Left lung (tissue), 4 donors: ENCODE measurements at regions not wholly inside any gene's neighbourhood (a gene's known extent, or its start where the extent isn't known, plus 50 kb on each side); places are given as distances from the start of the nearest gene placed in this dataset.

Experiments used
- ATAC-seq: fragments of 200-7000 bp; cut with Tn5 transposase; one replicate; pipeline ENCODE4 v1.9.1; 2020; ENCODE audit warnings: moderate library complexity
- DNase-seq, 4 donors: peaks; one replicate each; pipeline ENCODE4 v3.0.0-alpha.2; 2013 to 2020
- H3K27ac ChIP-seq, 2 donors: fragments of 200-600 bp; sonication (generic) in 1 of 2; one replicate each; pipeline versions ENCODE4 v1.5.0 to v1.8.0; 2020 to 2021
- H3K27me3 ChIP-seq, 2 donors: fragments of 200-600 bp; sonication (generic) in 1 of 2; one replicate each; pipeline versions ENCODE4 v1.5.0 to v1.8.0; 2020 to 2021
- H3K36me3 ChIP-seq, 2 donors: fragments of 200-600 bp; sonication (generic) in 1 of 2; one replicate each; pipeline versions ENCODE4 v1.5.0 to v1.8.0; 2020 to 2021
- H3K4me1 ChIP-seq, 2 donors: fragments of 200-600 bp; one replicate each; pipeline ENCODE4 v1.8.0; 2021
- H3K4me3 ChIP-seq, 2 donors: fragments of 200-600 bp; sonication (generic) in 1 of 2; one replicate each; pipeline versions ENCODE4 v1.5.0 to v1.8.0; 2020 to 2021; ENCODE audit warnings: mild to moderate bottlenecking in 1 of 2
- H3K9me3 ChIP-seq, 2 donors: fragments of 200-600 bp; sonication (generic) in 1 of 2; one replicate each; pipeline versions ENCODE4 v1.5.0 to v1.8.0; 2020 to 2021
- CTCF ChIP-seq, 2 donors: fragments of 200-600 bp; sonication (generic) in 1 of 2; IDR thresholded peaks; one replicate each; pipeline versions ENCODE4 v1.5.0 to v1.8.0; 2021; ENCODE audit warnings: antibody characterized with exemption in 2 of 2
- intact Hi-C, 2 donors: fragments of 100-400 bp; cut with DNase I; formaldehyde crosslinking; loops; one replicate each; pipeline versions ENCODE4 v1.11.2 to v1.14.2; 2022
- donor health status: DM: no; HTN: yes; CAD: no.
- donor health status: DM: no; HTN: no; CAD: no.

- Histone ChIP-seq H3K27ac (no peak overlapping the region), H3K9me3 (peaks cover 0 to 1% of the 10 kb centered on the region in 2 donors), H3K36me3 (no peaks in the 10 kb centered on the region), H3K4me1 (no peaks in the 10 kb centered on the region), H3K27me3 (no peaks in the 10 kb centered on the region), H3K4me3 (no peak overlapping the region)
- no peak for TF ChIP-seq CTCF (IDR thresholded peaks at IDR 0.05)
- intact Hi-C loops: no loop called here
- ATAC-seq (no peak), DNase-seq (no peak)
Observed at GRCh38 chr10:108568824-108569223, 1354.5 kb downstream of the XPNPEP1 start.

DNA sequence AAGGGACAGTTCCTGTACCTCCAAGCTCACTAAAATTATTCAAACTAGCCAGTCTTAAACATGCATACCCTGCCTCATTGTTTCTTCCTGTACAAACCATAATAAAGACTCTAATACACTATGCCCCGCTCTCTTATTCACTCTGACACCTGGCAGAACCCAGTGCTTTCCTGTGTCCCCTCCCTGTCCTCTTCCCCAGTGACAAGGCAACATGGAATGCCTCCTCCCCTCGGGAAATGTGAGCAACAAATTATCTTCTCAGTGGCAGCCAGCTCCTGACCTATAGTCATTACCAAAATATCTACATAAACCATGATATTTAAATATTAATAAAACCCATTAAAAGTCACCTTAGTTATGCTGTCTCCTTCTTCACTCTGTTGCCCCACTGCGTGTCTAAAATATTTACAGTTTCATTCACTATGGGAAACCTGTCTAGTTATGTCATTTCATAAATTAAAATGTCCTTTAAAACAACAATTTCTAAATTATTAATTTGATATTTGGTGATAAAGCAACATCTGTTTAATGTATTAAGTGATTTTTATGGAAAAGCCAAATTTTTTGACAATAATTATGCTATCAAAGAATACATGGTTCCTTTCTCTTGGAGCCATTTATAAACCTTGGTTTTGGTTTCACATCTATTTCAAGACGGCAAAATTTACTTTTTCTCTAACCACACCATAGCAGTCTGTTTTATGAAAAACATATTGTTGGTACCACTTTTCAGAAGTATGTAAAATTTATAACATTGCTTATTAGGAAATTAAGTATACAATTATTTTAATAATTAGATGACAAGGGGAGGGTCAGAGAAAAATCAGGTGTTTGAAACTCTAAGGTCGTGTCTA is 1355.2 kb downstream of the XPNPEP1 start:
- Histone ChIP-seq H3K27ac (no peak overlapping the region), H3K27me3 (no peaks in the 10 kb centered on the region), H3K4me1 (no peaks in the 10 kb centered on the region), H3K9me3 (peaks cover 0 to 1% of the 10 kb centered on the region in 2 donors), H3K36me3 (no peaks in the 10 kb centered on the region), H3K4me3 (no peak overlapping the region)
- intact Hi-C loops: no loop called here
- DNase-seq (no peak), ATAC-seq (no peak)
- no peak for TF ChIP-seq CTCF (IDR thresholded peaks at IDR 0.05)

DNA sequence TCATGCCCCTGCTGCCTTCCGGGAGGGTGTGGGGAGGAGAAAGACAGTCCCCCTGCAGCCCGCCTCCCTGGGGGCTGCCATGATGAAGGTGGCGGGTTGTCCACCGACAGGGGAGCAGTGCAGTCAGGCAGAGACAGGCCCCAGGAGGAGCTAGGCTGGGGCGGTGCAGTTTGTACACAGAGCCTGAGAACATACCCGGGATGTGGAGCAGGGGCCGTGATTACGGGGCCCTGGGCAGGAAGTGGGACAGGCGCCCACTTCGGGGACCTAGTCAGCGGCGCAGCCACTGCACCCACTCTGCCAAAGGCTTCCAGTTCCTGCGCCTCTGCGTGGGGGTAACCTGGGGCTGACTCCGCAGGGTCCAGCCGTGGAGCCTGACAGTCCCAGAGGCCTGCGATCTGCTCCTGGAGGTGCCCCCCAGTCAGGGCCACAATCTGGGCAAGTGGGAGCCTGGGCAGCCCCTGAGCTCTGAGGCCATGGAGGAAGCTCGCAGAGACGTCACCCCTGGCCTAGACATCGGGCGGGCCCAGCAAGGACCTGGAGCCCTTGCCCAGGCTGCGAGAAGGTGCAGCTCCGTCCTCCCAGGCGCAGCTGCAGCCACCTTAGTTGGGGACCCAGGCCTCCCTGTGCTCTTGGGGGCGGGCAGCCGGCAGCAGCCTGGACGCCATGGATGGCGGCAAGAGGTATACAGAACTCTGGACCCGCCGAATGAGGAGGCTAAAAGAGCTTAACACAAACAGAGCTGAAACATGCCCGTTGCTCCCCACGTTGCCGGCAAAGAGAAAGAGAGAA is 1356.8 kb downstream of the XPNPEP1 start:
- ATAC-seq: no peak
- intact Hi-C loops: no loop called here
- peak in 1 of 4 donors; percentile 71 for DNase-seq
- Histone ChIP-seq H3K27ac (no peak overlapping the region), H3K4me1 (no peaks in the 10 kb centered on the region), H3K27me3 (no peaks in the 10 kb centered on the region), H3K9me3 (peaks cover 0 to 1% of the 10 kb centered on the region in 2 donors), H3K4me3 (no peak overlapping the region), H3K36me3 (no peaks in the 10 kb centered on the region)
- no peak for TF ChIP-seq CTCF (IDR thresholded peaks at IDR 0.05)

GRCh38 chr10:108562105-108562504 is 1361.2 kb downstream of the XPNPEP1 start:
- H3K27ac ChIP-seq: no peak overlapping the region
- no peak for TF ChIP-seq CTCF (IDR thresholded peaks at IDR 0.05)
- no peaks in the 10 kb centered on the region for H3K36me3 ChIP-seq
- DNase-seq: no peak
- no peaks in the 10 kb centered on the region for H3K27me3 ChIP-seq
- H3K4me3 ChIP-seq: no peak overlapping the region
- peaks cover 0 to 1% of the 10 kb centered on the region in 2 donors for H3K9me3 ChIP-seq
- no peak for ATAC-seq
- intact Hi-C loops: no loop called here
- H3K4me1 ChIP-seq: no peaks in the 10 kb centered on the region

DNA sequence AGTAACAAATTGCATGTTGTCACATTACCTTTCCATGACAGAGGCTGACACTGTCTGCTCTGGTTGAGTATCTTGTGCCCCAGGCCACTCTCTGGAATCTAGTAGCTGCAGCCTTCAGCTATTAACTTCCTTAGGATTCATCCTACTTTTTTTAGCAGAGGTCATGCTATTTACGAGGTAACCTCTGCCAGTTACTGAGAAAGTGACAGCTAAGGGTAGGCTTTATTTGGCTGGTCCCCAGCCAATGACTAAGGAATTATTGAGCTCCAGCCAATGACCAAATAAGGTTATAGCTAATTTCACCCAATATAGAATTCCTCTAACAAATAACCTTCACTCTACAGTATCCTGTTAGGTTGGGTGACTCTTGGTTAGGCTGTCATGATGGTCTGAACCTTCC is 1361.7 kb downstream of the XPNPEP1 start:
- no peak for TF ChIP-seq CTCF (IDR thresholded peaks at IDR 0.05)

More for the DNA sequence above, 1361.7 kb downstream of the XPNPEP1 start:
- DNase-seq: no peak
- intact Hi-C loops: no loop called here
- Histone ChIP-seq H3K4me1 (no peaks in the 10 kb centered on the region), H3K36me3 (no peaks in the 10 kb centered on the region), H3K27me3 (no peaks in the 10 kb centered on the region), H3K4me3 (no peak overlapping the region), H3K27ac (no peak overlapping the region), H3K9me3 (peaks cover 0 to 1% of the 10 kb centered on the region in 2 donors)
- no peak for ATAC-seq
